ENCODE measurements at regions not wholly inside any gene's neighbourhood (a gene's known extent, or its start where the extent isn't known, plus 50 kb on each side); places are given as distances from the start of the nearest gene placed in this dataset.
"Not testable (repeated sequence)": the region's sequence is repeated elsewhere in the genome, so short reads cannot be mapped to it uniquely, and the experiment has no call there.

- no peak for DNase-seq
These were observed 161.8 kb downstream of the PSMG1 start for GRCh38 chr21:39021478-39021832.

GRCh38 chr21:39020751-39021477 lies 162.3 kb downstream of the PSMG1 start:
- DNase-seq = no peak

- DNase-seq = no peak
These were observed 164.5 kb downstream of the PSMG1 start for GRCh38 chr21:39018730-39019129.

- peak; percentile 20 for DNase-seq
These were observed 166.4 kb downstream of the PSMG1 start for GRCh38 chr21:39016740-39017315.

- DNase-seq = no peak
These were observed 168.5 kb downstream of the PSMG1 start for GRCh38 chr21:39014747-39015146.

- no peak for DNase-seq
These were observed 170.7 kb downstream of the PSMG1 start for GRCh38 chr21:39012326-39013230.

GRCh38 chr21:39011911-39012310 lies 171.3 kb downstream of the PSMG1 start:
- no peak for DNase-seq

GRCh38 chr21:39010629-39011404 lies 172.4 kb downstream of the PSMG1 start:
- no peak for DNase-seq

- no peak for DNase-seq
These were observed 173.5 kb downstream of the PSMG1 start for GRCh38 chr21:39009587-39010225.

GRCh38 chr21:39007985-39008384 lies 175.3 kb downstream of the PSMG1 start:
- DNase-seq = no peak

GRCh38 chr21:39007532-39007931 lies 175.7 kb downstream of the PSMG1 start:
- DNase-seq = no peak

GRCh38 chr21:39006571-39007311 lies 176.5 kb downstream of the PSMG1 start:
- no peak for DNase-seq

GRCh38 chr21:39005502-39005787 lies 177.8 kb downstream of the PSMG1 start:
- DNase-seq = no peak

GRCh38 chr21:39004634-39005501 lies 178.4 kb downstream of the PSMG1 start:
- no peak for DNase-seq

- DNase-seq = no peak
These were observed 179.1 kb downstream of the PSMG1 start for GRCh38 chr21:39003982-39004633.

- DNase-seq = no peak
These were observed 181.9 kb downstream of the PSMG1 start for GRCh38 chr21:39001341-39001740.

- no peak for DNase-seq
These were observed 182.8 kb downstream of the PSMG1 start for GRCh38 chr21:39000496-39000895.

GRCh38 chr21:38999161-38999560 lies 184.1 kb downstream of the PSMG1 start:
- DNase-seq = no peak

- DNase-seq = not testable (repeated sequence)
These were observed 185.0 kb downstream of the PSMG1 start for GRCh38 chr21:38998281-38998680.

- not testable (repeated sequence) for DNase-seq
These were observed 185.4 kb downstream of the PSMG1 start for GRCh38 chr21:38997843-38998175.

Measured in CD4-positive, alpha-beta T cell treated with Interleukin-4 for 4 hours (primary cell).